ACC112 (cell line): ENCODE measurements at regions not wholly inside any gene's neighbourhood (a gene's known extent, or its start where the extent isn't known, plus 50 kb on each side); places are given as distances from the start of the nearest gene placed in this dataset.
"Not testable (repeated sequence)": the region's sequence is repeated elsewhere in the genome, so short reads cannot be mapped to it uniquely, and the experiment has no call there.

Experiments
- H2AFZ ChIP-seq: fragments of 200-600 bp; sonication (generic); one replicate; pipeline ENCODE4 v1.6.0; 2017; ENCODE audit warnings: antibody characterized with exemption, low read length; ENCODE audit not compliant: unreplicated experiment
- H3K27ac ChIP-seq: fragments of 200-600 bp; sonication (generic); 2 replicates; pipeline ENCODE4 v1.5.1; 2014; ENCODE audit warnings: low read depth, mild to moderate bottlenecking, antibody characterized with exemption, low read length, moderate library complexity
- H3K27me3 ChIP-seq: fragments of 200-600 bp; sonication (generic); 2 replicates; pipeline ENCODE4 v1.6.1; 2014; ENCODE audit warnings: mild to moderate bottlenecking, antibody characterized with exemption, low read length, moderate library complexity, mixed read lengths; ENCODE audit not compliant: insufficient read depth
- H3K36me3 ChIP-seq: fragments of 200-600 bp; sonication (generic); 2 replicates; pipeline ENCODE4 v1.6.1; 2016; ENCODE audit warnings: mild to moderate bottlenecking, antibody characterized with exemption, low read length, moderate library complexity, mixed read lengths; ENCODE audit not compliant: insufficient read depth
- H3K4me1 ChIP-seq: fragments of 200-600 bp; sonication (generic); one replicate; pipeline ENCODE4 v1.6.1; 2016; ENCODE audit warnings: low read length, mixed read lengths; ENCODE audit not compliant: insufficient read depth, unreplicated experiment, control insufficient read depth
- H3K4me3 ChIP-seq: fragments of 200-600 bp; sonication (generic); 2 replicates; pipeline ENCODE4 v1.5.1; 2014; ENCODE audit warnings: mild to moderate bottlenecking, low read depth, low read length
- H3K79me2 ChIP-seq: fragments of 200-600 bp; sonication (generic); one replicate; pipeline ENCODE4 v1.6.0; 2016; ENCODE audit warnings: low read length; ENCODE audit not compliant: control insufficient read depth, unreplicated experiment, insufficient read depth

DNA sequence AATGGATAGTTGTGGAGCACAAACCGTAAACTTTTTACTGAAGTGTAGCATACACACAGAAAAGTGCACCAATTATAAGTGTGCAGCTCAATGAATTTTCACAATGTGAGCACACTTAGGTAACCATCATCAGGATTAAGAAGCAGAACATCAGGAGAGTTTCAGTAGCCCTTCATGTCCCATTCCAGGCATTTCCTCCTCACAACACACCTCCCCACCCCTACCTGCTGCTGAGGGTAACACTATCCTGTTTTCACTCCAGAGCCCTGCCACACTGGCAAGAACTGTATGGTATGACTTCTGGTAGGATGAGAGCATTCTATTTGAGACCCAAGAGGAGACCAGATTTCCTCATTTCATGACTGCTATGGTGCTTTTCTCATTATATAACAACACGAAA lies 166.5 kb downstream of the PPP1R3A start:
- H3K79me2 ChIP-seq, result no peaks in the 10 kb centered on the region
- H3K4me3 ChIP-seq, result no peak overlapping the region
- no peaks in the 10 kb centered on the region for H3K27me3 ChIP-seq
- H3K36me3 ChIP-seq, result no peaks in the 10 kb centered on the region
- no peak overlapping the region for H2AFZ ChIP-seq
- peaks cover 4% of the 10 kb centered on the region for H3K4me1 ChIP-seq
- H3K27ac ChIP-seq, result no peak overlapping the region

- H3K27ac ChIP-seq, result no peak overlapping the region
- peaks cover 4% of the 10 kb centered on the region for H3K4me1 ChIP-seq
- no peak overlapping the region for H2AFZ ChIP-seq
- H3K4me3 ChIP-seq, result no peak overlapping the region
- no peaks in the 10 kb centered on the region for H3K27me3 ChIP-seq
- H3K79me2 ChIP-seq, result no peaks in the 10 kb centered on the region
- no peaks in the 10 kb centered on the region for H3K36me3 ChIP-seq
Measured at GRCh38 chr7:113751547-113751946, 167.3 kb downstream of the PPP1R3A start.

GRCh38 chr7:113748385-113748784 lies 170.4 kb downstream of the PPP1R3A start:
- H3K4me1 ChIP-seq, H3K27ac ChIP-seq, H2AFZ ChIP-seq, H3K36me3 ChIP-seq, H3K79me2 ChIP-seq, H3K4me3 ChIP-seq, H3K27me3 ChIP-seq: not testable (repeated sequence)

- not testable (repeated sequence) for H3K4me1 ChIP-seq, H3K4me3 ChIP-seq, H3K27ac ChIP-seq, H3K36me3 ChIP-seq, H3K27me3 ChIP-seq, H3K79me2 ChIP-seq, H2AFZ ChIP-seq
Measured at GRCh38 chr7:113742946-113743431, 175.8 kb downstream of the PPP1R3A start.

DNA sequence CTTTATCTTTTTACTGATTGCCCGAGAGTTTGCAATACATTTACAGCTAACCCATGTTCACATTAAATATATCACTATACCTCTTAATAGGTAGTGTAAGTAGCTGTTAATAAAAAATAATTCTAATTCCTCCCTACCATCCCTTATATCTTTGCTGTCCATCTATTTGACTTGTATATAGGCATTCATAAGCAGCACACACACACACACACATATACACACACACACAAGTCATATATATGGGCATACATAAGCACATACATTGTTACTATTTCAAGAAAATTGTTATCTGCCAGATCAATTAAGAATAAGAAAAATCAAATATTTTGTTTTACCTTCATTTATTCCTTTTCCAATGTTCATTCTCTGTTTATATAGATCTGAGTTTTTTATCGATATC lies 176.4 kb downstream of the PPP1R3A start:
- H2AFZ ChIP-seq, result no peak overlapping the region
- H3K27me3 ChIP-seq, result no peaks in the 10 kb centered on the region
- no peaks in the 10 kb centered on the region for H3K36me3 ChIP-seq
- no peaks in the 10 kb centered on the region for H3K79me2 ChIP-seq
- no peak overlapping the region for H3K27ac ChIP-seq
- no peak overlapping the region for H3K4me3 ChIP-seq
- no peaks in the 10 kb centered on the region for H3K4me1 ChIP-seq

GRCh38 chr7:113731571-113731970 lies 187.2 kb downstream of the PPP1R3A start:
- Histone ChIP-seq H3K4me1 (peaks cover 12% of the 10 kb centered on the region), H3K4me3 (no peak overlapping the region), H3K36me3 (no peaks in the 10 kb centered on the region), H3K79me2 (no peaks in the 10 kb centered on the region), H3K27ac (no peak overlapping the region), H3K27me3 (no peaks in the 10 kb centered on the region), H2AFZ (no peak overlapping the region)

- Histone ChIP-seq H3K4me3 (no peak overlapping the region), H3K79me2 (no peaks in the 10 kb centered on the region), H3K36me3 (no peaks in the 10 kb centered on the region), H2AFZ (no peak overlapping the region), H3K27me3 (no peaks in the 10 kb centered on the region), H3K27ac (peak overlapping the region; percentile 72), H3K4me1 (peaks cover 12% of the 10 kb centered on the region)
Measured at GRCh38 chr7:113730309-113730955, 188.4 kb downstream of the PPP1R3A start.

- H3K79me2 ChIP-seq, result no peaks in the 10 kb centered on the region
- no peak overlapping the region for H2AFZ ChIP-seq
- no peaks in the 10 kb centered on the region for H3K27me3 ChIP-seq
- no peak overlapping the region for H3K4me3 ChIP-seq
- H3K27ac ChIP-seq, result no peak overlapping the region
- H3K36me3 ChIP-seq, result no peaks in the 10 kb centered on the region
- peaks cover 12% of the 10 kb centered on the region for H3K4me1 ChIP-seq
Measured at GRCh38 chr7:113727486-113727885, 191.3 kb downstream of the PPP1R3A start.

GRCh38 chr7:113722006-113722405 lies 196.8 kb downstream of the PPP1R3A start:
- H3K36me3 ChIP-seq, result no peaks in the 10 kb centered on the region
- H3K27ac ChIP-seq, result no peak overlapping the region
- no peak overlapping the region for H3K4me3 ChIP-seq
- H3K27me3 ChIP-seq, result no peaks in the 10 kb centered on the region
- H3K4me1 ChIP-seq, result no peaks in the 10 kb centered on the region
- H2AFZ ChIP-seq, result no peak overlapping the region
- no peaks in the 10 kb centered on the region for H3K79me2 ChIP-seq

DNA sequence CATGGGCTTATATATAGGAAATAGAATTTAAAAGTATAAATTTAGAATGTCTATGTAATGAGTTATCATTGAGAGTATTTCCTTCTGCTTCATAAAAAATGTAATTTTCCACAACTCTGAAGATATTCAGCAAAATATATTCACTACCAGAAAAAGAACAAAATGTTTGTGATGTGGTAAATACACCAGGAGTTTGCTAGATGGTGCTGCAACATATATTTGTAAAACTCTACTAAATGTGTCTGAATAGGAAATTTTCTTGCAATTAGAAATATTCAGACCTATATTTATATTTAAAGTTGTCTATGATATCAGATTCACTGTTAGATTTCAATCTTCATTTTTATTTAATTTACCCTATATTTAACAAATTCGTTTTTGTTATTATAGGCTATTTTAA lies 201.1 kb downstream of the PPP1R3A start:
- Histone ChIP-seq H3K27ac (no peak overlapping the region), H2AFZ (no peak overlapping the region), H3K4me1 (peaks cover 5% of the 10 kb centered on the region), H3K4me3 (no peak overlapping the region), H3K36me3 (no peaks in the 10 kb centered on the region), H3K27me3 (no peaks in the 10 kb centered on the region), H3K79me2 (no peaks in the 10 kb centered on the region)

DNA sequence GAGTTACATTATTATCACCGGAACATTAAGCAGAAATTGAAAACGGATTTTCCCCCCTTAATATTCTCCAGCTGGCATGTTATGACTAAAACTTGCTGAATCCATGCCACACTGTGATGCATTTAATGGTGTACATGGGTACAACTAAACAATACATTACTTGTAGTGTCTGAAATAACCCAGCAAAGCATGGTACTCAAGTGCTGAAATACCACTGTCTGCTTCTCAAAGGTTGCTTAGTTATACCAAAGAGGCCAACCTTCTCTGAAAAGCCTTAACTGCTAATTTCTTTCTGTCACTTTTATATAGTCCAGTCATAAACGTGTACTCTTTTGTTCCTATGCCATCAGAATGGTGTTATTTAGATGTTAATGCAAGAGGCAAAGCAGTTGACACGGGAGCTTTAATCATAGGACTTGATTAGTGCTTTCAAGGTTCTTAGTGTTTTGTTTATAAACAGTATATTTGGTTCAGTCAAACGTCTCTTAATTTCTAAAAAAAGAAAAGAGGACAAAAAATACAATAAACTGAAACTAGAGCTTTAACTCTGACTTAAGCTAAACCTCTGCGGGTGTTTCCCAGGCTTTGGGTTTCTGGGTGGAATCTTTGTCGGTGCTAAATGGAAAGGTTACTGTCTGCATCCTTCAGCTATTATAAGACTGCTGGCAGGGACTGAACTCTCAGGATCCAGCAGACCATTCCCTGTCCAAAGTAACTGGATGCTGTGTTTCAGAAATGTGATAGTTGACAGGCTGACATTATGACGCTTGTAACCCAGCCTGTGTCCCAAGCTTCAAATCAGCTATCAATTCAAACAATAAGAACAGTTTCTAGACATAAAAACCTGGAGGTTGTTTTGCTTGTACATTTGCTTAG lies 202.6 kb downstream of the PPP1R3A start:
- no peaks in the 10 kb centered on the region for H3K36me3 ChIP-seq
- H3K27ac ChIP-seq, result no peak overlapping the region
- H3K27me3 ChIP-seq, result no peaks in the 10 kb centered on the region
- peak overlapping the region; percentile 8 for H2AFZ ChIP-seq
- H3K79me2 ChIP-seq, result no peaks in the 10 kb centered on the region
- peaks cover 5% of the 10 kb centered on the region for H3K4me1 ChIP-seq
- H3K4me3 ChIP-seq, result no peak overlapping the region
